Mesenchymal stem cell (in vitro differentiated cells and primary cell): ENCODE measurements at regions not wholly inside any gene's neighbourhood (a gene's known extent, or its start where the extent isn't known, plus 50 kb on each side); places are given as distances from the start of the nearest gene placed in this dataset.

Experiments
- DNase-seq: peaks from one replicate; pipeline ENCODE4 v3.0.0-alpha.2; 2013
- H2AFZ ChIP-seq: one replicate; pipeline ENCODE4 v1.6.1; 2013; ENCODE audit warnings: low read depth, mild to moderate bottlenecking, control low read depth, inconsistent platforms, low read length, moderate library complexity
- H2AK5ac ChIP-seq: 2 replicates; pipeline ENCODE4 v1.6.1; 2013; ENCODE audit warnings: low read length, moderate library complexity, mild to moderate bottlenecking, inconsistent platforms; ENCODE audit not compliant: severe bottlenecking
- H2BK120ac ChIP-seq: one replicate; pipeline ENCODE4 v1.6.1; 2013; ENCODE audit warnings: low read depth, mild to moderate bottlenecking, inconsistent platforms, low read length, moderate library complexity
- H2BK12ac ChIP-seq, 2 experiments: one replicate each; pipeline ENCODE4 v1.6.1; 2013; ENCODE audit warnings: inconsistent platforms in 2 of 2, low read length in 2 of 2, mild to moderate bottlenecking in 2 of 2, moderate library complexity in 2 of 2, control low read depth in 1 of 2
- H2BK15ac ChIP-seq: one replicate; pipeline ENCODE4 v1.6.1; 2013; ENCODE audit warnings: mild to moderate bottlenecking, low read depth, inconsistent platforms; ENCODE audit not compliant: poor library complexity, severe bottlenecking
- H2BK5ac ChIP-seq: 2 replicates; pipeline ENCODE4 v1.6.1; 2013; ENCODE audit warnings: low read depth, mild to moderate bottlenecking, low read length, control low read depth, inconsistent platforms; ENCODE audit not compliant: poor library complexity, severe bottlenecking
- H3K14ac ChIP-seq, 2 experiments: one replicate each; pipeline ENCODE4 v1.6.1; 2013; ENCODE audit warnings: inconsistent platforms in 2 of 2, low read length in 2 of 2, control low read depth in 1 of 2, mild to moderate bottlenecking in 1 of 2, moderate library complexity in 1 of 2
- H3K18ac ChIP-seq, 2 experiments: one replicate each; pipeline ENCODE4 v1.6.1; 2013; ENCODE audit warnings: inconsistent platforms in 2 of 2, low read length in 2 of 2, control low read depth in 1 of 2, low read depth in 1 of 2, mild to moderate bottlenecking in 1 of 2
- H3K23ac ChIP-seq, 2 experiments: one replicate each; pipeline ENCODE4 v1.6.1; 2013; ENCODE audit warnings: inconsistent platforms in 2 of 2, low read length in 2 of 2, mild to moderate bottlenecking in 2 of 2, moderate library complexity in 2 of 2, control low read depth in 1 of 2
- H3K27ac ChIP-seq: 2 replicates; pipeline ENCODE4 v1.5.1; 2013; ENCODE audit warnings: mild to moderate bottlenecking, moderate library complexity, low read length, control low read depth, inconsistent platforms; ENCODE audit not compliant: poor library complexity, severe bottlenecking
- H3K27me3 ChIP-seq, 2 experiments: 2 replicates each; pipeline versions ENCODE4 v1.6.1 to v1.7.0; 2013; ENCODE audit warnings: low read length in 2 of 2, mild to moderate bottlenecking in 2 of 2, moderate library complexity in 2 of 2, control low read depth in 1 of 2, inconsistent platforms in 1 of 2; ENCODE audit not compliant: control insufficient read depth in 1 of 2, insufficient read depth in 1 of 2
- H3K36me3 ChIP-seq, 2 experiments: 2 replicates each; pipeline versions ENCODE4 v1.6.1 to v1.7.0; 2013; ENCODE audit warnings: low read length in 2 of 2, control low read depth in 1 of 2, inconsistent platforms in 1 of 2, low read depth in 1 of 2, mild to moderate bottlenecking in 1 of 2; ENCODE audit not compliant: insufficient read depth in 2 of 2, control insufficient read depth in 1 of 2
- H3K4ac ChIP-seq, 2 experiments: one replicate each; pipeline ENCODE4 v1.6.1; 2013; ENCODE audit warnings: inconsistent platforms in 2 of 2, low read length in 2 of 2, mild to moderate bottlenecking in 2 of 2, moderate library complexity in 2 of 2, control low read depth in 1 of 2, low read depth in 1 of 2
- H3K4me1 ChIP-seq: 2 replicates; pipeline ENCODE4 v1.6.1; 2013; ENCODE audit warnings: low read depth, low read length, control low read depth; ENCODE audit not compliant: control insufficient read depth, insufficient read depth
- H3K4me2 ChIP-seq: 2 replicates; pipeline ENCODE4 v1.6.1; 2013; ENCODE audit warnings: low read length, mild to moderate bottlenecking, inconsistent platforms; ENCODE audit not compliant: poor library complexity, severe bottlenecking
- H3K4me3 ChIP-seq, 2 experiments: 2 replicates each; pipeline versions ENCODE4 v1.5.1 to v1.7.0; 2013; ENCODE audit warnings: low read length in 2 of 2, mild to moderate bottlenecking in 2 of 2, control low read depth in 1 of 2, low read depth in 1 of 2; ENCODE audit not compliant: insufficient read depth in 1 of 2
- H3K79me1 ChIP-seq: replicated peaks from 2 replicates; pipeline ENCODE4 v1.6.1; 2013; ENCODE audit warnings: mild to moderate bottlenecking, control low read depth, low read length, inconsistent platforms; ENCODE audit not compliant: poor library complexity, severe bottlenecking
- H3K9ac ChIP-seq: 2 replicates; pipeline ENCODE4 v1.7.0; 2013; ENCODE audit warnings: mild to moderate bottlenecking, low read length, moderate library complexity
- H3K9me3 ChIP-seq: 2 replicates; pipeline ENCODE4 v1.7.0; 2013; ENCODE audit warnings: mild to moderate bottlenecking, low read length; ENCODE audit not compliant: control insufficient read depth
- H4K8ac ChIP-seq: one replicate; pipeline ENCODE4 v1.6.1; 2013; ENCODE audit warnings: inconsistent platforms, mild to moderate bottlenecking, low read length, moderate library complexity
- H4K91ac ChIP-seq: one replicate; pipeline ENCODE4 v1.6.1; 2013; ENCODE audit warnings: mild to moderate bottlenecking, low read length, inconsistent platforms
- WGBS: methylation state at CpG from one replicate; pipeline ENCODE4 v1.1.7; 2013; ENCODE audit warnings: mixed read lengths; 5-methylcytosine and 5-hydroxymethylcytosine counted together

- Histone ChIP-seq H3K36me3 (no peaks in the 10 kb centered on the region), H2BK12ac (no peak overlapping the region), H3K18ac (no peak overlapping the region), H2BK120ac (no peak overlapping the region), H3K23ac (no peak overlapping the region), H3K4ac (no peak overlapping the region), H3K27me3 (peaks cover 0 to 9% of the 10 kb centered on the region in 2 experiments), H4K8ac (no peak overlapping the region), H2BK15ac (no peak overlapping the region), H2BK5ac (no peak overlapping the region), H3K4me1 (peaks cover 11% of the 10 kb centered on the region), H4K91ac (no peak overlapping the region), H2AFZ (no peak overlapping the region), H3K79me1 (no peaks in the 10 kb centered on the region), H2AK5ac (no peak overlapping the region), H3K14ac (no peak overlapping the region), H3K4me3 (no peak overlapping the region), H3K4me2 (no peak overlapping the region), H3K9ac (peak overlapping the region; percentile 86), H3K9me3 (no peaks in the 10 kb centered on the region), H3K27ac (no peak overlapping the region)
- no peak for DNase-seq
- WGBS, result 60% methylated on average over 3 of the region's 3 CpGs
These were observed 135.2 kb upstream of the GDF10 start for GRCh38 chr10:47164800-47165128.

DNA sequence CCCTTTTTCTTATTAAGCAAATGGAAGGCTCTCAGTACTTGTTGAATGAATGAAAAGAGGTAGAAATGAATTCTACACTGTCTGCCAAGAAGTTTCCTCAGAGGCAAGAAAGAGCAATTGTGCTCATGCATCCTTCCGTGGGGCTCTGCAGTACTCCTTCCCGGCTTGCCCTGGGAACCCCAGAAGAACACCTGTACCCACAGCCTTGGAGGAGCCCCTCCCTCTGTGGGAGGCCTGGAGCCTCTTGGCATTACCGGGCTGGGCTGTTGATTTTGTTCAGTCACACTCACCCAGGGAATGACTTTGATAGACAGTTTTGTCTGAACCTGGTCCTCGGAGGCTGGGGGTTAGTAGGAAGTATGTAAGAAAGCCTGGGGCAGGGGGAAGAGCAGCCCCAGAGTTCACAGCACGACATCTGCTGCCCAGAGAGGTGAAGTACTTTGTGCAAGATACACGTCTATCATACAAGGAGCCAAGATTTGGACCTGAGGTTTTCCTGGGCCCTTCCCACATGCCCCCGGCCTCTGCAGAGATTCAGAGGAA is 134.8 kb upstream of the GDF10 start:
- WGBS, result 81% methylated on average over 7 of the region's 7 CpGs

DNA sequence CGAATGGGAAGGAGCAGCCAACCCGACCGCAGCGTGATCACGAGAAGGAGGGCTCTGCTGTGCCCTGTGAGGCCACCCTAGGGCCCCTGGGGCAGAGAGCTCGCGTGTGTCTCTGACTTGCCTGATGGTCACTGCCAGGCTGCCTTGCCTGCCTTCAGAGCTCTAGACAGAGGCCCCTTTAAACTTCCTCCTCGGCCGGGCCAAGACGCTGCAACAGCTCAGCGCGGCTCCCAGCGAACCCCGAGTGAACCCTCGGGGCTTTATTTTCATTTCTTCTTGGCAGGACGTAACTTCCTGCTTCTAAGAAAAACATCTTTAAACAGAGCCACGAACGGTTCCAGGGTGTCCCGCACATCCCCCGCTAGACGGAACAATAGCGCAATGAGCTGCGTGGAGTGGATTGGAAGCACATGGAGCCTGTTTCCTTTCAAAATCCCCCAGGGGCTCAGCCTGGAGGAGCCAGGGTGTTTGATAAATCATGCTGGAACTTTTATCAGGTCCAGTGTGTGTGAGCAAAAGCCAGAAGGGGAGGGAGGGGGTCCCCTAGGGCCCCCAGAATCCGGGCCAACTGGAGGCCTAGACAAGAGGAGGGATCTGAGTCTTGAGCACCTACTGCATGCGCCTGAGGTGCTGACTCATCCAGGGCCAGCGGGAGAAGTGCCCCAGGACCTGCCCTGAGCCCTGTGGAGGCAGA is 134.1 kb upstream of the GDF10 start:
- Histone ChIP-seq H2BK15ac (no peak overlapping the region), H3K27ac (no peak overlapping the region), H3K4me2 (peak overlapping the region; percentile 46), H3K4me1 (peaks cover 10% of the 10 kb centered on the region), H4K8ac (no peak overlapping the region), H4K91ac (no peak overlapping the region), H3K79me1 (no peaks in the 10 kb centered on the region), H3K23ac (no peak overlapping the region), H3K27me3 (peaks cover 0 to 3% of the 10 kb centered on the region in 2 experiments), H3K4ac (no peak overlapping the region), H3K14ac (no peak overlapping the region), H3K9ac (peak overlapping the region; percentile 86), H2BK120ac (no peak overlapping the region), H2BK12ac (no peak overlapping the region), H3K4me3 (peak overlapping the region in 1 of 2 experiments; percentile 62), H3K9me3 (no peaks in the 10 kb centered on the region), H3K18ac (no peak overlapping the region), H2AK5ac (no peak overlapping the region), H2AFZ (no peak overlapping the region), H2BK5ac (no peak overlapping the region), H3K36me3 (no peaks in the 10 kb centered on the region)
- DNase-seq, result no peak
- WGBS, result 66% methylated on average over 26 of the region's 26 CpGs

More for the DNA sequence above, 134.8 kb upstream of the GDF10 start:
- Histone ChIP-seq H3K4me3 (peak overlapping the region in 1 of 2 experiments; percentile 56), H3K9ac (peak overlapping the region; percentile 86), H2BK120ac (no peak overlapping the region), H2BK5ac (no peak overlapping the region), H3K4me2 (no peak overlapping the region), H2AFZ (no peak overlapping the region), H3K9me3 (no peaks in the 10 kb centered on the region), H4K91ac (no peak overlapping the region), H4K8ac (no peak overlapping the region), H3K4ac (no peak overlapping the region), H2BK15ac (no peak overlapping the region), H2AK5ac (no peak overlapping the region), H3K79me1 (no peaks in the 10 kb centered on the region), H3K18ac (no peak overlapping the region), H3K4me1 (peaks cover 11% of the 10 kb centered on the region), H3K36me3 (no peaks in the 10 kb centered on the region), H2BK12ac (no peak overlapping the region), H3K27ac (no peak overlapping the region), H3K27me3 (peaks cover 0 to 9% of the 10 kb centered on the region in 2 experiments), H3K14ac (no peak overlapping the region), H3K23ac (no peak overlapping the region)
- DNase-seq, result no peak

DNA sequence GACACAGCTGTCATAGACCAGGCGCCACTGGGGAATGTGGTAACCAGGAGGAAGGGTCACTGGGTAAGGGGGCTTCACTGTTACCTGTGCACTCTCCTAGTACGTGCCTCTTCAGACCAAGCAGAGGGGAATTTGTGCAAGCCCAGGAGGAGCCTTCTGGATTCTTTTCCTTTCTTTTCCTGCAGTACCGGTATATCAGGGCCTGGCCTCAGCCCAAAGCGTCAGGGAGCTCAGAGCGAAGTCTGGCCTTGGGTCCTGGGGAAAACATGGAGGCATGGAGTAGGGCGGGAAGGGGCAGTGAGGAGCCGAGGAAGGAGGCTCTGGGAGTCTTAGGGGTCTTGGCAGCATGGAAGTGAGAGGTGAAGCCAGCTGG is 133.6 kb upstream of the GDF10 start:
- peak overlapping the region in 1 of 2 experiments; percentile 62 for H3K4me3 ChIP-seq
- peak overlapping the region; percentile 86 for H3K9ac ChIP-seq
- H3K79me1 ChIP-seq, result no peaks in the 10 kb centered on the region
- no peak overlapping the region for H2AK5ac ChIP-seq
- no peak overlapping the region for H4K8ac ChIP-seq
- no peak overlapping the region for H3K4me2 ChIP-seq
- DNase-seq, result no peak
- no peak overlapping the region for H3K27ac ChIP-seq
- 87% methylated on average over 7 of the region's 7 CpGs for WGBS
- no peaks in the 10 kb centered on the region for H3K36me3 ChIP-seq
- H3K4me1 ChIP-seq, result peaks cover 10% of the 10 kb centered on the region
- no peak overlapping the region for H3K23ac ChIP-seq
- no peak overlapping the region for H3K4ac ChIP-seq
- H2BK5ac ChIP-seq, result no peak overlapping the region
- no peak overlapping the region for H2AFZ ChIP-seq
- H3K27me3 ChIP-seq, result no peaks in the 10 kb centered on the region
- H3K9me3 ChIP-seq, result no peaks in the 10 kb centered on the region
- H3K18ac ChIP-seq, result no peak overlapping the region
- no peak overlapping the region for H4K91ac ChIP-seq
- no peak overlapping the region for H3K14ac ChIP-seq
- no peak overlapping the region for H2BK120ac ChIP-seq
- H2BK12ac ChIP-seq, result no peak overlapping the region
- H2BK15ac ChIP-seq, result no peak overlapping the region
